Colonic mucosa (tissue), 4 donors: ENCODE measurements at regions not wholly inside any gene's neighbourhood (a gene's known extent, or its start where the extent isn't known, plus 50 kb on each side); places are given as distances from the start of the nearest gene placed in this dataset.

ENCODE experiments used
- DNase-seq: peaks from one replicate; pipeline ENCODE4 v3.0.0-alpha.2; 2020
- H3K27ac ChIP-seq: fragments of 200-600 bp; one replicate; pipeline ENCODE4 v1.8.0; 2021
- H3K27me3 ChIP-seq: fragments of 200-600 bp; one replicate; pipeline ENCODE4 v1.8.0; 2021
- H3K36me3 ChIP-seq: fragments of 200-600 bp; one replicate; pipeline ENCODE4 v1.8.0; 2021
- H3K4me1 ChIP-seq: fragments of 200-600 bp; one replicate; pipeline ENCODE4 v1.8.0; 2021; ENCODE audit warnings: mild to moderate bottlenecking
- H3K4me3 ChIP-seq: fragments of 200-600 bp; one replicate; pipeline ENCODE4 v1.8.0; 2021
- H3K9ac ChIP-seq, 2 donors: one replicate each; pipeline ENCODE4 v1.7.0; 2013; ENCODE audit warnings: control low read depth in 2 of 2, low read depth in 2 of 2, low read length in 2 of 2
- H3K9me3 ChIP-seq: fragments of 200-600 bp; one replicate; pipeline ENCODE4 v1.8.0; 2021
- CTCF ChIP-seq: fragments of 200-600 bp; IDR thresholded peaks from one replicate; pipeline ENCODE4 v1.8.0; 2022; ENCODE audit warnings: antibody characterized with exemption, mild to moderate bottlenecking
- intact Hi-C: fragments of 100-400 bp; cut with DNase I; formaldehyde crosslinking; loops from one replicate; pipeline ENCODE4 v1.14.1; 2022
- donor health status: healthy.
- donor health status: DM: no; HTN: no; CAD: no.
- donor health status: DM: no; HTN: no; CAD: no.

GRCh38 chr5:57576317-57576716, 93.7 kb upstream of the ACTBL2 start:
- no peak overlapping the region for H3K4me3 ChIP-seq
- DNase-seq: no peak
- no peaks in the 10 kb centered on the region for H3K4me1 ChIP-seq
- no peak for TF ChIP-seq CTCF
- no peaks in the 10 kb centered on the region for H3K36me3 ChIP-seq
- H3K27ac ChIP-seq: no peak overlapping the region
- no peak overlapping the region for H3K9ac ChIP-seq
- intact Hi-C loops: no loop called here
- no peaks in the 10 kb centered on the region for H3K27me3 ChIP-seq
- H3K9me3 ChIP-seq: no peaks in the 10 kb centered on the region

GRCh38 chr5:57575839-57576238, 93.2 kb upstream of the ACTBL2 start:
- Histone ChIP-seq H3K36me3 (no peaks in the 10 kb centered on the region), H3K4me1 (no peaks in the 10 kb centered on the region), H3K9me3 (no peaks in the 10 kb centered on the region), H3K4me3 (no peak overlapping the region), H3K9ac (no peak overlapping the region), H3K27me3 (no peaks in the 10 kb centered on the region), H3K27ac (no peak overlapping the region)
- DNase-seq: no peak
- TF ChIP-seq CTCF: no peak
- intact Hi-C loops: no loop called here

- H3K4me1 ChIP-seq: no peaks in the 10 kb centered on the region
- H3K4me3 ChIP-seq: no peak overlapping the region
- no peaks in the 10 kb centered on the region for H3K9me3 ChIP-seq
- no peaks in the 10 kb centered on the region for H3K36me3 ChIP-seq
- no peak for DNase-seq
- no peak for TF ChIP-seq CTCF
- H3K9ac ChIP-seq: no peak overlapping the region
- H3K27me3 ChIP-seq: no peaks in the 10 kb centered on the region
- H3K27ac ChIP-seq: no peak overlapping the region
- intact Hi-C loops: no loop called here
These were observed 89.8 kb upstream of the ACTBL2 start for GRCh38 chr5:57572461-57572860.

GRCh38 chr5:57569601-57570000, 87.0 kb upstream of the ACTBL2 start:
- intact Hi-C loops: no loop called here

GRCh38 chr5:57568136-57568535, 85.5 kb upstream of the ACTBL2 start:
- TF ChIP-seq CTCF: no peak
- H3K4me3 ChIP-seq: no peak overlapping the region
- no peaks in the 10 kb centered on the region for H3K9me3 ChIP-seq
- no peaks in the 10 kb centered on the region for H3K36me3 ChIP-seq
- H3K27ac ChIP-seq: no peak overlapping the region
- H3K4me1 ChIP-seq: no peaks in the 10 kb centered on the region
- H3K9ac ChIP-seq: no peak overlapping the region
- no peak for DNase-seq
- H3K27me3 ChIP-seq: no peaks in the 10 kb centered on the region
- intact Hi-C loops: no loop called here

More at GRCh38 chr5:57569601-57570000, 87.0 kb upstream of the ACTBL2 start:
- no peaks in the 10 kb centered on the region for H3K4me1 ChIP-seq
- no peaks in the 10 kb centered on the region for H3K36me3 ChIP-seq
- H3K9ac ChIP-seq: no peak overlapping the region
- no peaks in the 10 kb centered on the region for H3K27me3 ChIP-seq
- no peak for TF ChIP-seq CTCF
- H3K27ac ChIP-seq: no peak overlapping the region
- H3K4me3 ChIP-seq: no peak overlapping the region
- no peaks in the 10 kb centered on the region for H3K9me3 ChIP-seq
- DNase-seq: no peak

GRCh38 chr5:57566914-57567313, 84.3 kb upstream of the ACTBL2 start:
- Histone ChIP-seq H3K4me1 (no peaks in the 10 kb centered on the region), H3K4me3 (no peak overlapping the region), H3K9ac (no peak overlapping the region), H3K27ac (no peak overlapping the region), H3K9me3 (no peaks in the 10 kb centered on the region), H3K27me3 (no peaks in the 10 kb centered on the region), H3K36me3 (no peaks in the 10 kb centered on the region)
- intact Hi-C loops: no loop called here
- TF ChIP-seq CTCF: no peak
- no peak for DNase-seq
